GM12878 (cell line): ENCODE measurements at regions not wholly inside any gene's neighbourhood (a gene's known extent, or its start where the extent isn't known, plus 50 kb on each side); places are given as distances from the start of the nearest gene placed in this dataset.

Experiments
- CTCF ChIP-seq, 3 experiments: IDR thresholded peaks in 2 of 3; conservative IDR thresholded peaks in 1 of 3; 2 replicates each; pipeline ENCODE4 v1.5.1; 2011; ENCODE audit warnings: low read depth in 3 of 3, low read length in 3 of 3, mild to moderate bottlenecking in 3 of 3, control low read depth in 2 of 3, moderate library complexity in 2 of 3, inconsistent platforms in 1 of 3, mixed read lengths in 1 of 3; ENCODE audit not compliant: control insufficient read depth in 2 of 3, insufficient read depth in 1 of 3; ENCODE audit errors: extremely low read depth in 1 of 3
- DPF2 ChIP-seq: fragments of 450-650 bp; IDR thresholded peaks from 2 replicates; pipeline ENCODE4 v1.6.1; 2017; ENCODE audit warnings: mild to moderate bottlenecking
- EGR1 ChIP-seq, 2 experiments: IDR thresholded peaks; 1 replicate in 1 of 2; 2 replicates in 1 of 2; pipeline ENCODE4 v1.6.1; 2011 to 2012; ENCODE audit warnings: low read depth in 2 of 2, low read length in 2 of 2, borderline replicate concordance in 1 of 2, mild to moderate bottlenecking in 1 of 2, moderate library complexity in 1 of 2
- MLLT1 ChIP-seq: fragments of 450-650 bp; IDR thresholded peaks from 2 replicates; pipeline ENCODE4 v1.6.1; 2016; ENCODE audit warnings: mild to moderate bottlenecking
- POLR2A ChIP-seq: IDR thresholded peaks from 2 replicates; pipeline ENCODE4 v1.6.1; 2011; ENCODE audit warnings: low read depth, mild to moderate bottlenecking, low read length
- RAD21 ChIP-seq: IDR thresholded peaks from 2 replicates; pipeline ENCODE4 v1.6.1; 2011; ENCODE audit warnings: mild to moderate bottlenecking, low read depth, low read length, moderate library complexity; ENCODE audit not compliant: insufficient read depth
- RFX5 ChIP-seq: IDR thresholded peaks from 2 replicates; pipeline ENCODE4 v1.6.1; 2011; ENCODE audit warnings: low read depth, low read length, improper control_type of control experiment
- USF1 ChIP-seq: IDR thresholded peaks from 2 replicates; pipeline ENCODE4 v1.6.1; 2011; ENCODE audit warnings: borderline replicate concordance, low read depth, mild to moderate bottlenecking, moderate library complexity, mixed read lengths, low read length; ENCODE audit not compliant: insufficient read depth; ENCODE audit errors: extremely low read length
- ZNF274 ChIP-seq: IDR thresholded peaks from one replicate; pipeline ENCODE4 v1.8.0; 2011; ENCODE audit not compliant: insufficient read length, insufficient read depth
- ZNF622 ChIP-seq: fragments of 450-650 bp; IDR thresholded peaks from 2 replicates; pipeline ENCODE4 v1.6.1; 2017; ENCODE audit warnings: mild to moderate bottlenecking, inconsistent platforms
- TF ChIP-seq, protein P1 (sequence below): IDR thresholded peaks from 2 replicates; pipeline ENCODE4 v1.6.1; 2011; ENCODE audit warnings: low read depth, mild to moderate bottlenecking, low read length, moderate library complexity, borderline replicate concordance; ENCODE audit errors: extremely low read depth
- TF ChIP-seq, protein P2 (sequence below): fragments of 450-650 bp; IDR thresholded peaks from 2 replicates; pipeline ENCODE4 v1.6.1; 2017; ENCODE audit warnings: antibody characterized with exemption, mild to moderate bottlenecking, moderate library complexity
- TF ChIP-seq, protein P3 (sequence below): fragments of 450-650 bp; IDR thresholded peaks from 2 replicates; pipeline ENCODE4 v1.6.1; 2014; ENCODE audit warnings: mild to moderate bottlenecking

DNA sequence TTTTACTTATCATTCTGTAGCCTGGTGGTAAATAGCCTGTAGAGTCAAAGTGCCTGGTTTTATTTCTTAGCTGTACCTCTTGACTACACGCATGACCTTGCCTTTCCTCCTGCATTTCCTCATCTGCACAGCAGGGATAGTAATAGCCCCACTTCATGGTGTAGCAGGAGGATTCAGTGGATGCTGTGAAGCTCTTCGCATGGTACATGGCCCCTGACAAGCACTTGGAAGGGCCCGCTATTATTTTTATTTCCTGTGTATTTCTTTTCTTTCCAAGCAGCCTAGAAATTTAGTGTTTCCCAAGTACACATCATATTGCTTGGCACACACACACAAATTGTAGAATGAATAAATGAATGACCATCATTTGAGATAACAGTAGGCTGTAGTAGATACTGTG is 547.2 kb downstream of the CDH26 start:
- TF ChIP-seq ZNF622 (no peak), EGR1 (IDR thresholded peaks at IDR 0.05; ENCODE audit: borderline replicate concordance in 1 of 2, low read depth in 2 of 2, low read length in 2 of 2) (no peak), CTCF (IDR thresholded peaks at IDR 0.05 in 2 of 3, conservative IDR thresholded peaks at IDR 0.05 in 1 of 3; ENCODE audit: control insufficient read depth in 2 of 3, extremely low read depth in 1 of 3, insufficient read depth in 1 of 3, low read depth in 3 of 3, low read length in 3 of 3) (no peak), USF1 (no peak), RAD21 (no peak), DPF2 (no peak), RFX5 (no peak), ZNF274 (no peak), POLR2A (no peak), MLLT1 (no peak)
- TF ChIP-seq, protein P1, sequence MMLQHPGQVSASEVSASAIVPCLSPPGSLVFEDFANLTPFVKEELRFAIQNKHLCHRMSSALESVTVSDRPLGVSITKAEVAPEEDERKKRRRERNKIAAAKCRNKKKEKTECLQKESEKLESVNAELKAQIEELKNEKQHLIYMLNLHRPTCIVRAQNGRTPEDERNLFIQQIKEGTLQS: no peak
- TF ChIP-seq, protein P2, sequence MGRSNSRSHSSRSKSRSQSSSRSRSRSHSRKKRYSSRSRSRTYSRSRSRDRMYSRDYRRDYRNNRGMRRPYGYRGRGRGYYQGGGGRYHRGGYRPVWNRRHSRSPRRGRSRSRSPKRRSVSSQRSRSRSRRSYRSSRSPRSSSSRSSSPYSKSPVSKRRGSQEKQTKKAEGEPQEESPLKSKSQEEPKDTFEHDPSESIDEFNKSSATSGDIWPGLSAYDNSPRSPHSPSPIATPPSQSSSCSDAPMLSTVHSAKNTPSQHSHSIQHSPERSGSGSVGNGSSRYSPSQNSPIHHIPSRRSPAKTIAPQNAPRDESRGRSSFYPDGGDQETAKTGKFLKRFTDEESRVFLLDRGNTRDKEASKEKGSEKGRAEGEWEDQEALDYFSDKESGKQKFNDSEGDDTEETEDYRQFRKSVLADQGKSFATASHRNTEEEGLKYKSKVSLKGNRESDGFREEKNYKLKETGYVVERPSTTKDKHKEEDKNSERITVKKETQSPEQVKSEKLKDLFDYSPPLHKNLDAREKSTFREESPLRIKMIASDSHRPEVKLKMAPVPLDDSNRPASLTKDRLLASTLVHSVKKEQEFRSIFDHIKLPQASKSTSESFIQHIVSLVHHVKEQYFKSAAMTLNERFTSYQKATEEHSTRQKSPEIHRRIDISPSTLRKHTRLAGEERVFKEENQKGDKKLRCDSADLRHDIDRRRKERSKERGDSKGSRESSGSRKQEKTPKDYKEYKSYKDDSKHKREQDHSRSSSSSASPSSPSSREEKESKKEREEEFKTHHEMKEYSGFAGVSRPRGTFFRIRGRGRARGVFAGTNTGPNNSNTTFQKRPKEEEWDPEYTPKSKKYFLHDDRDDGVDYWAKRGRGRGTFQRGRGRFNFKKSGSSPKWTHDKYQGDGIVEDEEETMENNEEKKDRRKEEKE: no peak
- TF ChIP-seq, protein P3, sequence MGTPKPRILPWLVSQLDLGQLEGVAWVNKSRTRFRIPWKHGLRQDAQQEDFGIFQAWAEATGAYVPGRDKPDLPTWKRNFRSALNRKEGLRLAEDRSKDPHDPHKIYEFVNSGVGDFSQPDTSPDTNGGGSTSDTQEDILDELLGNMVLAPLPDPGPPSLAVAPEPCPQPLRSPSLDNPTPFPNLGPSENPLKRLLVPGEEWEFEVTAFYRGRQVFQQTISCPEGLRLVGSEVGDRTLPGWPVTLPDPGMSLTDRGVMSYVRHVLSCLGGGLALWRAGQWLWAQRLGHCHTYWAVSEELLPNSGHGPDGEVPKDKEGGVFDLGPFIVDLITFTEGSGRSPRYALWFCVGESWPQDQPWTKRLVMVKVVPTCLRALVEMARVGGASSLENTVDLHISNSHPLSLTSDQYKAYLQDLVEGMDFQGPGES: no peak
